GM18511 (cell line): ENCODE measurements at regions not wholly inside any gene's neighbourhood (a gene's known extent, or its start where the extent isn't known, plus 50 kb on each side); places are given as distances from the start of the nearest gene placed in this dataset.

Experiments used
- ATAC-seq: cut with Tn5 transposase; IDR thresholded peaks from one replicate; pipeline ENCODE4 v1.9.1; 2021; ENCODE audit warnings: mild to moderate bottlenecking, moderate library complexity; ENCODE audit not compliant: unreplicated experiment

GRCh38 chr9:16128003-16128402 is 575.2 kb downstream of the CCDC171 start:
- ATAC-seq: no peak

DNA sequence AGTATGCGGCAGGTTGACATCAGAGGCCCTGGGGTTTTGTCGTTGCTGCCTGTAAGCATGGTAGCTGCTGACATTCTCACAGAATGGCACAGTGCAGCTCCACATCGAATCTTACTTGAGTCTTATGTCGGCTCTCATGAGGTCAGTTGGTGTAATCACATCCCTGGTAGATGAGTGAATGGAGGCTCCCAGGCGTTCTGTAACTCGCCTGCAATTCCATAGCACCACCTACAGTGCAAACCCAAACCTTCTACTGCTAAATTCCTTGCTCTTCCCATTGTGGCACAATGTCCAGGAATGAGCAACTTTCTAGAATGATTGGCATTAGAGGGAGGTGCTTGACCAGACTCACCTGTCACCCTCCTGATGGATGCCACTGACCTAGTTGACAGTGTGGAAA is 578.4 kb downstream of the CCDC171 start:
- no peak for ATAC-seq

DNA sequence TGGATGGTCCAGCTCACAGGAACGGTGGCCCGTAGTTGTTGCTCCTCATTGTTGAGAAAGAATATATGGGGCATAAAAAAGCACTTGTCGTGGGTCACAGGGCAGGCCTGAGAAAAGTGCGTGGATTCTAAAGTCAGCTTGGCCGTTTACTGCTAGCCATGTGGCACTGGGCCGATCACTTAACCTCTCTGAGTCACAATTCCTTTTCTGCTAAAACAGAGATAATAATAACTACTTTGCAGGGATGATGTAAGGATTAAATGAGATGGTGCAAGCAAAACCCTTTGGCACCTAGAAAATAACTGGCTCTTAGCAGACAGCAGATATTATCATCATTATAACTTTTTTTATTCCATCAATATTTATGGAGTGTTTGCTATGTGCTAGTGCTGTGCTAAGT is 579.7 kb downstream of the CCDC171 start:
- no peak for ATAC-seq

GRCh38 chr9:16133032-16133431 is 580.2 kb downstream of the CCDC171 start:
- ATAC-seq: no peak

GRCh38 chr9:16133556-16134227 is 580.8 kb downstream of the CCDC171 start:
- ATAC-seq: peak; percentile 90

GRCh38 chr9:16134351-16134750 is 581.5 kb downstream of the CCDC171 start:
- ATAC-seq: no peak

DNA sequence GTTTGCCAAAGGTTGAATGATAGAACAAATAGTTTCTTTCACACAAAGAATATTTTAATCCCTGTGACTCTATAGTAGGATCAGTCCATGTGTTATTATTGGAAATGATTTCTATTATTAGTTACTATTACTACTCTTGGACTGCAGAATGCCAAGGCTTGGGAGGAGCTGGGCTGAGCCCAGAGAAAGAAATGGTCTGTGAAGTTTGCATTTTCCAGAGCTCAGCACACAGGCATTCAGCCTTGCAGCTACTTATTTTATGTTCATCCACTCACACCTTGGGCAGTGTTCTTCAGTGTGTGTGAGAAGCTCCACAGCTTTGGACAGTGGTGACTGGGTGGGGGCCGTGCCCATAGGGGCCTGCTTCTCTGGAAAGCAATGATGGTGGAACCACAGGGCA is 583.1 kb downstream of the CCDC171 start:
- no peak for ATAC-seq

GRCh38 chr9:16136451-16136850 is 583.6 kb downstream of the CCDC171 start:
- no peak for ATAC-seq

GRCh38 chr9:16136961-16137360 is 584.1 kb downstream of the CCDC171 start:
- ATAC-seq: no peak

- no peak for ATAC-seq
Observed at GRCh38 chr9:16138561-16139491, 586.0 kb downstream of the CCDC171 start.

GRCh38 chr9:16139774-16140173 is 586.9 kb downstream of the CCDC171 start:
- no peak for ATAC-seq

GRCh38 chr9:16143310-16143709 is 590.5 kb downstream of the CCDC171 start:
- no peak for ATAC-seq

GRCh38 chr9:16143947-16144890 is 591.4 kb downstream of the CCDC171 start:
- no peak for ATAC-seq

GRCh38 chr9:16145196-16145950 is 592.5 kb downstream of the CCDC171 start:
- ATAC-seq: no peak

GRCh38 chr9:16147726-16148125 is 594.9 kb downstream of the CCDC171 start:
- ATAC-seq: no peak

DNA sequence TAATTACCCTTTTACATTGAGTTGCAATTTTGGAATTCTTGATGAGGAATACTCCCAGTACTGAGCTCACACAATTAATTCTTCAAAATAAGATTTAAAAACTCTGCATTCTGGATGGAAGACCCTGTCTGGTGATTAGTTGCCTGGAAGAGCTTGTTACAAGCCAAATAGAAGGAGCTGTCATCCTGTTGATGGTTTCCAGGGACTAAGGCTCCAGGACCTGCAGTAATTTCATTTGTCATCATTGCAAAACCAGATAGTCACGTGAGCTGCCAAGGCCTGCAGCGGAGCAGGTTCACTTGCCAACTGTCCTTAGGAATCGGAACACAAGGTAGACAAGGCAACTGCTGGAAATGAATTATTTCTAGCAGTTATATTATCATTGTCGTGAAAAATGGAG is 597.7 kb downstream of the CCDC171 start:
- ATAC-seq: no peak

GRCh38 chr9:16150938-16151650 is 598.3 kb downstream of the CCDC171 start:
- ATAC-seq: no peak

DNA sequence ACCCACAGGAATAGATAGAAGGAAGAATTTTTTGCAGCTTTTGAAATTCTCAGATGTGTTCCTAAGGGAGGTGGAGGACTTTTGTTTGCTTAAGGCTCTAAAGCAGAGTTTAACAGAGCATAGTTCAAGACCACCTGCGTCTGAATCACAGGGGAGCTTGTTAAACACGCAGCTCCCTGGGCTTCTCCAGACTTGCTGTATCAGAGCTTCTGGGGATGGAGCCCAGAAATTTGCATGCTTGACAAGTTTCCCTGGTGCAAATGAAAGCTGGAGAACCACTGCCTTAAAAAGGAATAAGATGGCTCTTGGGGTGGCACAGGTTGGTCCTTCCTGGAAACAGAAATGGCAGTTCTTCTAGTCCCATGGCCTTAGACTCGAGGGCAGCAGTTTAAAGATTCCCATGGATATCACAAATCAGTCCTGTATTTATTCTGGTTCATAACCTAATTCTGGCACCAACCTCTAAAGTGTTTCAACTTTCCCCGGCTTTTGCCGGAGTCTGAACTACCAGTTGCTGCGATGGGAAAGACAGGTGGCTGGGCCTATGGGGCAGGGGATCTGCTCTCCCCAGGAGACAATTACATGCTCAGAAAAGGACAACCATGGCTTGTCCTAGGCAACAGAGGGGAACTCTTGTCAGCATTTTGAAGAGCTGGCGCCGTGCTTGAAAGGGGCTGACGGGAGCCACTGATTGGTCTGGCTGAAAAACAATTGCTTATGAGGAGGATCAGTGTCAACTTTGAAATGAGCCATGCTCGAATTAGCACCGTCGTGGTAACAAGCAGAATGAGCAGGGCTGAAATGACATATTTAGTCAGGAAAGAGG is 599.6 kb downstream of the CCDC171 start:
- no peak for ATAC-seq

GRCh38 chr9:16153221-16153620 is 600.4 kb downstream of the CCDC171 start:
- ATAC-seq: no peak
